Mammary epithelial cell (primary cell): ENCODE measurements at regions not wholly inside any gene's neighbourhood (a gene's known extent, or its start where the extent isn't known, plus 50 kb on each side); places are given as distances from the start of the nearest gene placed in this dataset.

ENCODE experiments used
- CTCF ChIP-seq, 2 donors: IDR thresholded peaks in 1 of 2; conservative IDR thresholded peaks in 1 of 2; 2 replicates each; pipeline ENCODE4 v1.5.1; 2011 to 2012; ENCODE audit warnings: inconsistent platforms in 2 of 2, low read length in 2 of 2, mild to moderate bottlenecking in 2 of 2, control low read depth in 1 of 2, low read depth in 1 of 2; ENCODE audit not compliant: insufficient read depth in 1 of 2; ENCODE audit errors: extremely low read depth in 1 of 2
- EZH2 ChIP-seq: IDR thresholded peaks from 2 replicates; pipeline ENCODE4 v1.6.1; 2012; ENCODE audit warnings: low read length, inconsistent platforms, borderline replicate concordance

DNA sequence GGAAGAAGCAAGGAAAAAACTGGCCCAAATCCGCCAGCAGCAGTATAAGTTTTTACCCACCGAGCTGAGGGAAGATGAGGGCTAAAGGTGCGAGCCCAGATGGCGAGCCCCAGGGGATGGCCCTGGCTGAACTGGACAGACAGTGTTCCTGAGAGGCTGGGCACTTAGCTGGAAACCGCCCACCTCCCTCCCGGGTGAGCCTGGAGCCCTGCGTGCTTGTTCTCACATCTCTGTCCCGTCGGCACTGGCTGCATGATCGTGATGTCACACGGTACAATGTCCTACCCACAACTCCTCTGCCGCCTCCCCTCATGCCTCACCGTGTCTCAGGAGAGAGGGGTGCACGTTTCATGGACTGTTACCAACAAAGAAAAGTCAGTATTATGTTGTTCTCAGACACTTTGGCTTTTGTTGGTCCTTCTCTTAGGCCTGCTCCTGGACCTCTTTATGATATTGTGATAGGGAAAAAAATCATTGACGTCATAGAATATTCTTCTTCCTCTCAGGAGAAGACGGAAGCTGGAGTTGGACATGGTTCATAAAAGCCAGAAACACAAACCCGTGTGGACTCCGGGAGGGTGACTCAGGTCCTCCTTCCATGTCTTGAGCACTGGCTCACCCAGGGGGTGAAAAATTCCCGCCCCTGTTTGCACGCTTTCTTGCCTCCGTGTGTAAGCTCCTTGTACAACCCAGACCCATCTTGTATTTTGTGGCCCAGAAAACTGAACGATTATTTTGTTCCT lies 201.8 kb upstream of the TPM1 start:
- TF ChIP-seq CTCF (conservative IDR thresholded peaks at IDR 0.05 in 1 of 2, IDR thresholded peaks at IDR 0.05 in 1 of 2; ENCODE audit: extremely low read depth in 1 of 2, insufficient read depth in 1 of 2, low read depth in 1 of 2, low read length in 2 of 2) (no peak), EZH2 (no peak)
